SKM-1 (cell line): ENCODE measurements at regions not wholly inside any gene's neighbourhood (a gene's known extent, or its start where the extent isn't known, plus 50 kb on each side); places are given as distances from the start of the nearest gene placed in this dataset.
"Not testable (repeated sequence)": the region's sequence is repeated elsewhere in the genome, so short reads cannot be mapped to it uniquely, and the experiment has no call there.

Source experiments
- DNase-seq: peaks from one replicate; lab custom pipeline; 2025; ENCODE audit not compliant: unreplicated experiment; lab: John Stamatoyannopoulos, UW

- DNase-seq: not testable (repeated sequence)
Measured at GRCh38 chr6:170036367-170036766, 254.5 kb downstream of the DLL1 start.

- DNase-seq: no peak
Measured at GRCh38 chr6:170035901-170036304, 255.0 kb downstream of the DLL1 start.

- no peak for DNase-seq
Measured at GRCh38 chr6:170035044-170035443, 255.8 kb downstream of the DLL1 start.

- no peak for DNase-seq
Measured at GRCh38 chr6:170034294-170034693, 256.6 kb downstream of the DLL1 start.

- no peak for DNase-seq
Measured at GRCh38 chr6:170033666-170034065, 257.2 kb downstream of the DLL1 start.

GRCh38 chr6:170032706-170033309, 258.1 kb downstream of the DLL1 start:
- no peak for DNase-seq

- DNase-seq: no peak
Measured at GRCh38 chr6:170032197-170032596, 258.7 kb downstream of the DLL1 start.

- no peak for DNase-seq
Measured at GRCh38 chr6:170031684-170032121, 259.2 kb downstream of the DLL1 start.

GRCh38 chr6:170030821-170031471, 259.9 kb downstream of the DLL1 start:
- DNase-seq: no peak

GRCh38 chr6:170030284-170030815, 260.5 kb downstream of the DLL1 start:
- DNase-seq: no peak

- no peak for DNase-seq
Measured at GRCh38 chr6:170029416-170030283, 261.2 kb downstream of the DLL1 start.

GRCh38 chr6:170028629-170029345, 262.1 kb downstream of the DLL1 start:
- no peak for DNase-seq

GRCh38 chr6:170027647-170028043, 263.2 kb downstream of the DLL1 start:
- no peak for DNase-seq

GRCh38 chr6:170026751-170027646, 263.9 kb downstream of the DLL1 start:
- no peak for DNase-seq

- DNase-seq: no peak
Measured at GRCh38 chr6:170025935-170026750, 264.7 kb downstream of the DLL1 start.

- DNase-seq: no peak
Measured at GRCh38 chr6:170025341-170025911, 265.5 kb downstream of the DLL1 start.

GRCh38 chr6:170024940-170025339, 265.9 kb downstream of the DLL1 start:
- DNase-seq: no peak

GRCh38 chr6:170023620-170024521, 267.0 kb downstream of the DLL1 start:
- DNase-seq: no peak
